Stimulated activated CD8-positive, alpha-beta memory T cell treated with anti-CD3 and anti-CD28 coated beads, Interleukin-7, amount 100 ng/mL, for 4 hours (primary cell): ENCODE measurements at regions not wholly inside any gene's neighbourhood (a gene's known extent, or its start where the extent isn't known, plus 50 kb on each side); places are given as distances from the start of the nearest gene placed in this dataset.

Source experiments
- DNase-seq, 2 donors: peaks; one replicate each; pipeline ENCODE4 v3.0.0-alpha.2; 2020; ENCODE audit warnings: low read depth in 2 of 2

DNA sequence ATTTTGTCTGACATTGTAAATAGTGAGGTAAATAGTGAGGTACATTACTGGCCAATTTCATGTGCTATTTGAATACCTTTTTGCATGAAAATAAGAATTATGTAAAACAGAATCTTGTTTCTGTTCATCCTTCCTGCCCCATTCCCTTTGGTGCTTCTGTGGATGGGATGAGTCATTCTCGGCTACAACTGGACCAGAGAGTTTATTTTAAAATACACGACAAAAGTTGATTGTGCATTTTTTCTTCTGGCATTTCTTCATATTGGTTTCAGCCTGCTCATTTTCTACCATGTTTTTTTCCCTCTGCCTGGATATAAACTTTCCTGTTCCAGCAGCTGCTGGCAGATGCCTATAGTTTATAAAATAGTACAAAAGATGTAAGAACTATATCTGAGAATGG lies 107.5 kb downstream of the CYSLTR2 start:
- no peak for DNase-seq

DNA sequence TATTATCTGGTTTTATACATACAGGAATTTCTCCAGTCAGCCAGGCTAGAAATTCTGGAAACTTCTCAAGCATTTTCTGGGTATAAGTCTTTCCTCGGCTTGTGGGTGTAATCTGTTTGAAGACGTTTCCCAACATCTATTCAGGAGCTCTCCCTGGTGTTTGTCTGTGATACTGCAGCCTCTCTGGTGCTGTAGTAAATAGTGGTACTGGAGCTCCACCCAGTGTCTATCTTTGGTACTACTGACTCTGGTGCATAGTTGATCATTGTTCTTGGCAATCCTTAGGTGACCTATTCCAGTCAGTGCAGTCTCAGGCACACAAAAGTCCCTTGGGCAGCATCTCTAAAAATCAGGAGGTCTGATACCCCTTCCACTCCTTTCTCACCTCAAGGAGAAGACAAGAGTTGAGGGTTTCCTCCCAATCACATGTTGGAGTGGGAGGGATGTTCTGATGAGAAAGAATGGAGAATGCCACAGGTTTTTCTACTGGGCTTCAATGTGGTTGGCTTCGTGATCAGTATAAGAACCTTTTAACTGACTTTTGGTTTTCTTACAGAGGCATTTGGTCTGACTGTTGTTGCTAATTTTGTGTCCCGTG lies 115.5 kb downstream of the CYSLTR2 start:
- peak; percentile 49 to 70 for DNase-seq

DNA sequence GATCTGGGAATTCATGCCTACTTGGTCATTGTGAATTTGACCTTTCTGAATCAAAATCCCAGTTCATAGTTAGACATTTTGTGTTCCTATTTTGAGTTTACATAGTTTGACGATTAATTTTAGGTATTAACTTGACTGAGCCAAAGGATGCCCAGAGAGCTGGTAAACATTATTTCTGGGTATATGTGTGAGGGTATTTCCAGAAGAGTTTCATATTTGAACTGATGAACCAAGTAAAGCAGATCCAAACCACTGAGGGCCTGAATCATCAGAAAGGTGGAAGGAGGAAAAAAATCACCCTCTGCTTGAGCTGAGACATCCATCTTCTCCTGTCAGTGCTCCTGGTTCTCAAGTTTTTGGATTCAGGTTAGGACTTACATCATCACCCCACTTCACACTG lies 116.6 kb downstream of the CYSLTR2 start:
- DNase-seq, result no peak

DNA sequence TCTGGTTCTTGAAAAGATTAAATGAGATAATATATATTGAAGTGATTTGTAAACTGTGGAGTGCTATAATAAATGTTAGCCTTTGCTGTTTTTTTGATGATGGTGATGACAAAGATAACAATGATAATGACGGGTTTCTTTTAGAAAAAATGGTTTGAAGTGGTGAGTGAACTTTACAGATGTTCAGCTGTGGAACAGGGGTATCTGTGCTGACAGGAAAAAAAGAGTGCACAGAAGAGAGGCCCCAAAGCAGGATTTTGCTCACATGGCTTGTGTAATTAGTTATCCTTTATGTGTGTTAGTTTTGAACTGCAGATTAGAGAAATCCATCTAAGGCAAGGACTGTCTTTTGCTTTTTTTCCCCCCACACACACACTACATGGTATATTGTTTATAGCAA lies 119.2 kb downstream of the CYSLTR2 start:
- no peak for DNase-seq

DNA sequence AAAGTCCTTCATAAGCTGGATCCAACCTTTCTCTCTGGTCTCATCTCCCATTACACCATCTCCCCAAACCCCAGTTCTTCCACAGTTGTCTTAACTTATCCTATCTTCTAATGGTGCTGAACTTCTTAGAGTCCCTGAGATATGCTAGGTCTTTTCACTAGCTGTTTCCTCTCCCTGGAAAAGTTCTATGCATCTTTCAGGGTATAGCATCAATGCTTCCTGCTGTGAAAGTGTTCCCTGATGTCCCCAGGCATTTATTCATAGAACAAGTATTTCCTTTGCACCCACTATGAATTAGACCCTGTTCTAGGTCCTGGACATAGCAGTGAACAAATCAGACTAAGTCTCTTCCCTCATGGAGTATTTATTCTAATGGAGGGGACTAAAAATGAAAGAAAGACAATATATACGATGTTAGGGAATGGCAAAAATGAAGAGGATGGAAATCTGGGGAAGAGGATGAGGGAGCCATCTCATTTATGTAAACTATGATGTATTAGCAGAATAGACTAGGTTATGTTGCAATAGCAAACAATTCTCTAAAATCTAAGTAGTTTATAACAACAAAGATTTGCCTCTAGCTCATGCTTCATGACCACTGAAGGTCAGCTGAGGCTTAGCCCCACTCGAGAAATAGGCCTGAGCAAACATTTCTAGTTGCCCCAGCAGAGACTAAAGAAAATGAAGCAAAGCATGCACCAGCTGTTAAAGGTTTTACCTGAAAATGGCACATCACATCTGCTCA lies 120.0 kb downstream of the CYSLTR2 start:
- DNase-seq, result no peak

DNA sequence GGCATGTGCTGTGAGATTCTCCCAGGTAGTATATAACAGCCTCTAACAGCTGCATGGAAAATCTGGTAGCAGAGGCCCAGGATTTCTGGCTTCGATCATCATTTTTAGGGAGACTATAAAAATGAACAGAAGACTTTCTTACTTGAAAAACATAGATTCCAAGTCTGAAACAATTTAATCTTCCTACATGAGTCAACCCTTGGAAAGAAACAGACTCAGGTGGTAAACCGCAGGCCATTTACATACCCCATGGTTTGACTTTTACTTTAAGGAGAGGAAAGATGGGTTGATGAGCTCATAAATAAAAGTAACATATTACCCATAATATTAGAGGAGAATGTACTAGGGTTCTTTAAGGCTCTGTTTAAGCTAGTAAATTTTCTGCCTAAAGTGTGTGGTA lies 121.6 kb downstream of the CYSLTR2 start:
- DNase-seq, result no peak

DNA sequence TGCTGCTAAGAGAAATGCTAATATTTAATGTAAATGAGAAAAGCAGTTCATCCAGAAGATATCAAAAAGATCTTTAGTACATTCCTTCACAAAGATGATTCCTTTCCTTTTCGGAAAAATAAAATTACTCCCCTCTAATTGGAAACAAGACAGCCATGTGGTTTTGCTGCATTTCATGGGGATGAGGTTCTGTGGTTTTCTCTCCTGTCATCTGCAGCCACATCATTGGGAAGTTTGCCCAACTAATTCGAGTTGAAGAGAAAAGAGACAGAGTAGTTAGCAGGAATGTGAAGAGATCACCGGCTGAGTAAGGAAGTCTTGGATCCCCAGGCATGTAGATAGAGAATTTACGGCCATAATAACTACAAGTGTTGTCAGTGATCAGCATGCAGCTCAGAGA lies 122.1 kb downstream of the CYSLTR2 start:
- DNase-seq, result no peak

DNA sequence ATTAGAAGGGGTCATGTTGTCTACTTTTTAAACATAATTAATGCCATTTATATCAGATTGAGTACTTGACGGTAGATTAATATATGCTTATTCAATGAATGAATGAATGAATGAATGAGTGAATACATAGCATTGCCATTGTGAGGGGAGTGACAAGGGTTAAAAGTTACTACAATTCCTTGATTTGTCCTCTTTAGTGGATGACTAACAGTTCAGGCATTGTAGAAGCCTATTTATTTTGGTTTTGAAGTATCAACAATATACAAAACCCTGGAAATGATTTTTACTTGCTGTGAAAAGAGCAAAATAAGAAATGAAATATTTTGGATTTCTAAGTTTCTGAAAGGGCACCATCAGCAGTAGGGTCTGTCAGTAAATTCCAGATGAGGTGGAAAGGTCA lies 122.7 kb downstream of the CYSLTR2 start:
- DNase-seq, result no peak

DNA sequence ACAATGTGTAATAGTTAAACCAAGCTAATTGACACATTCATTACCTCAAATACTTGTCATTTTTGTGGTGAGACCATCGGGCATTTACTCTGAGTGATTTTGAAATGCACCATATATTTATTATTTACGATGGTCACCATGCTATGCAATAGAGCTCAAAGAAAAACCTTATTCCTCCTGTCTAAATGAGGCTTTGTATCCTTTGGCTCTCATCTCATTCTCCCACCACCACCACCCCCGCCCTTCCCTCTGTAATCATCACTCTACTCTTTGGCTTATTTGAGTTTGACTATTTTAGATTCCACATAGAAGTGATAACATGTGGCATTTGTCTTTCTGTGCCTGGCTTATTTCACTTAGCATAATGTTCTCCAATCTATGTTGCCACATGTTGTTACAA lies 124.9 kb downstream of the CYSLTR2 start:
- no peak for DNase-seq

DNA sequence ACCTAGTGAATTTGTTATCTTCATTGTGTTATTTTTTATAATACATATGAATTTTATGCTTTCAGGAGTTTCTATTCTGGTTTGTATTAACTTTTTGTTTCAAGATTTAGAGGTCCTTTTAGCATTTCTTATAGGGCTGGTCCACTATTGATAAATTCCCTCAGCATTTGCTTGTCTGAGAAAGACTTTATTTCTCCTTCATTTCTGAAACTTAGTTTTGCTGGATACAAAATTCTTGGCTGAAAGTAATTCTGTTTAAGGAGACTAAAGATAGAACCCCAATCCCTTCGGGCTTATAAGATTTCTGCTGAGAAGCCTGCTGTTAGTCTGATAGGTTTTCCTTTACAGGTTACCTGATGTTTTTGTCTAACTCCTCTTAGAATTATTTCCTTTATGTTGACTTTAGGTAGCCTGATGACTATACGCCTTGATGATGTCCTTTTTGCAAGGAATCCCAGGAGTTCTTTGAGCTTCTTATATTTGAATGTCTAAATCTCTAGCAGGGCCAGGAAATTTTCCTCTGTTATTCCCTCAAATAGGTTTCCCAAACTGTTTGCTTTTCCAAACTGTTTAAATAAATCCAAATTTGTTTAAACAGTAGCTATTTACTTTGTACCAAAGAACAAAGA lies 127.1 kb downstream of the CYSLTR2 start:
- DNase-seq, result no peak

DNA sequence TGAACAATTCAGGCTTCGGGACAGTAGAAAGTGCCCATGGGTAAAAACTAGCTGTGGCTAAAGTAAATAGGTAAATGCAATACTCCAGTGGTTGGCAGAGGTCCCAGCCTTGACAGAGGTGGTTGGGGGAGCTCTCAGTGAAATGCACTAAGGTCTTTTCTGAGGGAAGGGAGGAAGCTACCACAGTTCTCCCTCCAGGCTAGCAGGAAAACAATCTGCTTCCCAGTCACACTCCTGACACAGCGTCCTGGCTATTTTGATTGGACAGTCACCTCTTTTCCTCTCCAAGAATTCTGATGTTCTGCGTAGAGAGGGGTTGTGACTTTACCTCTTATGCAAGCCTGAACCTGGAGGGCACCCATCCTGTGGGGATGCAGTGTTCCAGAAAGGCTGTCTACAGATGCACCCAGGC lies 128.7 kb downstream of the CYSLTR2 start:
- no peak for DNase-seq

DNA sequence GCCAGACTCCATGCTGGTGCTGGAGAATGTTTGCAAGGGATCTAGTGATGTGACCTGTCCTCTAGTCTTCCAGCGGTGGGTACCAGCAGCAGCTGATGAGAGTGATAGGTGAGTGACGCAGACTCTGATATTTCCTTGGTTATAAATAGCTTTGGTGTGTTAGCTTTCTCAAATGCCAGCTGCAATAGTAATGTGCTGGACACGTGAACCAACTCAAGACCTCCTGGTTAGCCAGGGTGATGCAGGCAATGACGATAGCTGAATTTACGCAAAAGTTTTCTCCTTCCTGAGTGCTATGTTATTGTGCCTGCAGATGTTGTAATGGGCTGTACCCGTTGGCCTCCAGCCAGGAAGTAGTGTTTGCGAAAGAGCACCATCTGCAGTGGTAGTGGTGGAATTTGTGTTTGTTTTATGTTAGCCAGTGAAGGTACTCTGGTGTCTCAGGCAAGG lies 129.5 kb downstream of the CYSLTR2 start:
- DNase-seq, result no peak

DNA sequence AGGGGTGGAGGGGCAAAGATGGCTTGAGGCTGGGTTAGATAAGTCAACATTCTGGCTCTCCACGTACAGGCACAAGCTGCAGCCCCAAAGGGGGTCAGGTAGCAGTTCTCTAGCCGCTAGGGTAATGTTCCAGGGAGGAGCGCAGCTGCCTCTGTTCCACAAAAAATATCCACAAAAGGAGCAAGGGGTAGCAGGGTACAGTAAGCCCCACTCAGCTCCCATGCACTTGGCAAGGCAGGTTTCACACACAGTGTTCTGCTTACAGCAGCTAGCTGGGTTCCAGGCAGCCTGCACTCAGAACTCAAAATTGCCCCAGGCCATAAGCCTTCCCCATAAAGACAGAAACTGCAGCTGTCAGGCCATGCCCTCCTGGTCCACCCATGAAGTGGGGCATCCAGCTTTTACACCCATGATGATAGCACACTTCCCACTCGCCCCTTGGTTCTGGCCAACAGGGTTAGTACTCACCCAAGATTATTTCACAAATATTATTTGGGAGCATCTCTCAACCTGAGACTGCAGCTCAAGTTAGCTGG lies 130.0 kb downstream of the CYSLTR2 start:
- no peak for DNase-seq

DNA sequence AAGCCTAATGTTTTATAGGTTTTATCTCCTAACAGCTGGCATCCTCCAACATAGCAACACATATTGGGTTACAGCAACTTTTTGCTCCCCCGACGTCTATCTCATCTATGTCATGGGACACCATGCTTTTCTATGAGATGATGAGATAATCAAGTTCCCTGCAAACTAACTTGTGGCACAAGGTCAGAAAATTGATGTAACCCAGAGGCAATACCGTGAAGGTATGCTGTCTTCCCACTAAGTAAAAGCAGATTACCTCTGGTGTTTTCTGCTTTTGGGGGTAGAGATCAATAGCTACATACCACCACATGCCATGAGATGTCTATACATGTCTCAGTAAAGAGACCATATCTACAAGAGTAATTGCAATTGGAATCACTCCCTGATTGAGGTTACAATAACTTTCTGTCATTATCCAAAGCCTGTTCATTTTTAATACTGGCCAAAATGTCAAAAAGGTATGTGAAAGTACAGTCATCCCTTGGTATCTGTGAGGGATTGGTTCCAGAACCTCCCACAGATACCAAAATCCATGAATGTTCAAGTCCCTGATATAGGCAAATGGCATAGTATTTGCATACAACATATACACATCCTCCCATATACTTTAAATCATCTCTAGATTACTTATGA lies 131.3 kb downstream of the CYSLTR2 start:
- no peak for DNase-seq

DNA sequence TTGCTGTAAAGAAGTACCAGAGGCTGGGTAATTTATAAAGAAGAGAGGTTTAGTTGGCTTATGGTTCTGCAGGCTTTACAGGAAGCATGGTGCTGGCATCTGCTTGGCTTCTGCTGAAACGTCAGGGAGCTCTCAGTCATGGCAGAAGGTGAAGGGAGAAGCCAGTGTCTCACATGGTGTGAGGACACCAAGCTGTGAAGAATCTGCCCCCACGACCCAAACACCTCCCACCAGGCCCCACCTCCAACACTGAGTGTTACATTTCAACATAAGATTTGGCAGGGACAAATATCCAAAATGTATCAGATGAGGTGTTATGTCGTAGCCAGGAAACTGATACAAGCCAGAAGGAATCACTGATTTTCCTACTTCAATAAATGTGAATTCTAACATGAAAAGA lies 136.5 kb downstream of the CYSLTR2 start:
- DNase-seq, result no peak

DNA sequence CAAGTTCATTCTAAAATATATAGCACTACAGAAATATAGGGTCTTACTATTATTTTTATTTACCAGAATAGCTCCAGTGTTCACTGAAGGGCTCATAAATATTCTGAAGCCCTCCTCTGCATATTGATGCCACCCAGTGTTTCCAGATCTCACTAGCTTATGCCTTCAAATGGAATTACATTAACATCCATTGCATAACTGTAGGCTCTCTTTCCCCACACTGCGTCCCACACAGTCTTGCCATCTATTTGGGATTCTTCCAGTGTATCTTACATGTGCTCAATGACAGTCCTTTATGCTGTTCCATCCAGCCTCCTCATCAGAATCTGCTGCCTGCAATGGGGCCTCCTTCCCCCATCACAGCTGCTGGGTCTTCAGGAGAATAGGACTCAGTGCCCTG lies 137.2 kb downstream of the CYSLTR2 start:
- DNase-seq, result no peak

DNA sequence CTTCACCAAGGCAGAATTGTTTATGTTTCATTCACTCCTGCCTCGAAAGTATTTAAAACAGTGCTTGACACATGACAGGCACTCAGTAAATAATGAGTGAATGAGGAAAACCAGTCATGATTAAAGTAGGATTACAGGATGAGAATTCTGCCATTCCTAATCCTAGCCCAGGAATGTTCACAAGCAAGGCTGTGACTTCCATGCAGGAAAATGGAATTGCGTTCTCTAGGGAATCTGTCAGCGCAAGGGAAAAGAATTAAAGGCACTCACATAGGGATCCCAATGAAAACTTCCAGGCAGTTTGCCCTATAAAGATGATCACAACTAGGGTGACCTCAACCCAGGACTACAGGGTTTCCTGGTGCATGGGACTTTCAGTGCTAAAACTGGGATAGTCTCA lies 143.4 kb downstream of the CYSLTR2 start:
- DNase-seq, result no peak

DNA sequence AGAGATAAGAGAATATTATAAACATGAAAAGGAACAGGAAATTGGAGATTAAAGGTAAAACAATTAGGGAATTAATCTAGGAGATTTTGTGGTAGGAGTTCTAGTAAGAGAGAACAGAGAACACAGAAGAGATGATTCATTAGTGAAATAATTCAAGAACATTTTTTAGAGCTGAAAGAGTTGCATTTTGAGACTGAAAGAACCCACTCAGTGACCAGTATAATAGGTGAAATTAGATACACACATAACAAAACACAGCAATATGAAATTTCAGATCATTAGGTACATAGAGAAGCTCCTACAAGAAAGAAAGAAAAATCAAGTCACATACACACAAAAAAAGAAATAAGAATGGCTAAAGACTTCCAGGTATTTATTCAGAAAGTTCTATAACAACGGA lies 144.0 kb downstream of the CYSLTR2 start:
- no peak for DNase-seq

DNA sequence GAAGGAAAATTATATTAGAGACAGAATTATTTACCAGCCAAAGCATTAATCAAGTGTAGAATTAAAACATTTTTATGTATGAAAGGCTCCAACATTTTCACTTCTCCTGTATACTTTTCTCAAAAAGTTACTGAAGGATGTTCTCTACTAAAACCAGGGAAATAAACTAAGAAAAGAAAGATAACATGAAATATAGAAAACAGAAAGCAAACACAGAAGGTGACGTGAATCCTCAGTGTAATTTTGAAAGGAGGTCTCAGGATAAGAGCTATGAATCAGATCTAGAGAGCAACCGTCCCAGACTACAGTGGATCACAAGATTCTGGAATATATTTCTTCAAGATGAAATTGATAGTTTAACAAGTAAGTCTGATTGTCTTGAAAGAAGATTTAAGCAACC lies 144.5 kb downstream of the CYSLTR2 start:
- DNase-seq, result no peak

DNA sequence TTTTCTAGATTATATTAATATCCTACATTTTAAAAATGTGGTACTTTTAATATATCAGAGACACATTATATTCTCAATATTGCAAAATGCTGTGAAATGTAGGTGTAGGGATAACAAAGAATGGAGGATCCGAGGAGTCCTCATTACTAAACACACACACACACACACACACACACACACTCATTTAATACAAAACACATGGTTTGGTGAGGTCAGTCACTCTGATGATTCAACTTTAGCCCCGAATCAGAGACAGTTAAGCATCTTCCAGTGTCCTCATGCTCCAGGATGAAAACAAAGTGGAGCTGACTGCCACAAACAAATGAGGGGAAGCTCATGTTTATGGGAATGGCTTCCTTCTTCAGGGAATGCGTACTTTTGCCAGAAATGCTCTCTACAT lies 147.5 kb downstream of the CYSLTR2 start:
- DNase-seq, result no peak

DNA sequence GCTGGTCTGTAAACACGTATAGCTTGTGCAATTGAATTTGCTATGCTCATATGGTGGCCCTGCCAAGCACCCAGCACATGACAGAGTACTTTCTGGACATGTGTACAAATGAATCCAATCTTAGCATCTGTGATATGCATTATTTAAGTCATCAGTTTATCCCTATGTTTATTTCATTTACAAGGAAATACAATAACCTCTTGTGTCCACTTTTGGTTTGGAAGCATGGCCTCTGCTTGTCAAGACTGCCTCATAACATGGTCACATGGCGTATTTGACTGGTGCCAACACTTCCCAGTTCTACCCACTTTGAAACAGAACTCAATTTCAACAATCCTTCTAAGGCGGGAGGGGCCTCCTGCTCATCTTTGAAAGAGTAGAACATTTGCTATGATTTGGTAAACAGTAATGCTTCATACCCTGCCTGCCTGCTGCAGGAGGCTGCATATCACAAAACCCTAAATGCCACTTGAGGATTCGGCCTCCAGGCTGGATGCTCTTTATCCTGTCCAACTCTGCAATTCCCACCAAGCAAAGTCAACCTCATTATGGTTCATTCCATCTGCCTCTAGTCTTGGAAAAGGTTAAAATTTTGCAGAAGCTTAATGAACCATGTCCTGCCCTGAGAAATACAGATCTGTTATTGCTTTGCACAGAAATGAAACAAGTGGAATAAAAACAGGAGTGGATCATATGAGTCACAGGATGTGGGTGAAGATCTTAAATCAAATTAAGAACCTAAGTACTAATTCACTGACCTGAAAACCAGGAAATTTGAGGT lies 151.3 kb downstream of the CYSLTR2 start:
- DNase-seq, result no peak

DNA sequence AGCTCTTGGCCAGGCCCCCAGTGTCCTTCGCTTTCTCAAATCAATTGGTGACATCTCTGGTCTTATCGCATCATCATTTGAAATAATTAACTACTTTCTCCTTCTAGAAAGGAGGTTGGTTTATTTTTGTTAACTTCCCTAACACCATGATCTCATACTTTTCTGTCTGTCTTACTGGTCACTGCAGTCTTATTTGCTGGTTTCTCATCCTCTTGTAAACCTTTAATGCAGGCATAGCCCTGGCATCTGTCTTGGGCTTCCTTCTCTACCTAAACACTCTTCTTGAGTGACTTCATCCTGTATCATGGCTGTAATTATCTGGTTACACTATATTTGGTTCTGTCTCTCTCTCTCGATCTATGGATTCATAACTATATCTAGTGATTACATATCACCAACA lies 152.8 kb downstream of the CYSLTR2 start:
- DNase-seq, result no peak
